HG03342 (cell line): ENCODE measurements at regions not wholly inside any gene's neighbourhood (a gene's known extent, or its start where the extent isn't known, plus 50 kb on each side); places are given as distances from the start of the nearest gene placed in this dataset.

Experiments used
- ATAC-seq: cut with Tn5 transposase; IDR thresholded peaks from one replicate; pipeline ENCODE4 v1.9.1; 2021; ENCODE audit warnings: mild to moderate bottlenecking, moderate library complexity; ENCODE audit not compliant: unreplicated experiment

- ATAC-seq = no peak
Measured at GRCh38 chr6:22079783-22080182, 217.1 kb downstream of the PRL start.

- ATAC-seq = no peak
Measured at GRCh38 chr6:22081709-22082108, 215.1 kb downstream of the PRL start.

- ATAC-seq = no peak
Measured at GRCh38 chr6:22082218-22082617, 214.6 kb downstream of the PRL start.

- no peak for ATAC-seq
Measured at GRCh38 chr6:22083119-22083518, 213.7 kb downstream of the PRL start.

- no peak for ATAC-seq
Measured at GRCh38 chr6:22087960-22088706, 208.7 kb downstream of the PRL start.

GRCh38 chr6:22091424-22091948, 205.3 kb downstream of the PRL start:
- no peak for ATAC-seq

GRCh38 chr6:22095836-22096235, 201.0 kb downstream of the PRL start:
- ATAC-seq = no peak

- no peak for ATAC-seq
Measured at GRCh38 chr6:22098601-22099031, 198.2 kb downstream of the PRL start.

GRCh38 chr6:22099231-22099630, 197.6 kb downstream of the PRL start:
- ATAC-seq = no peak

GRCh38 chr6:22099923-22100322, 196.9 kb downstream of the PRL start:
- no peak for ATAC-seq

GRCh38 chr6:22101163-22101562, 195.7 kb downstream of the PRL start:
- no peak for ATAC-seq

- ATAC-seq = peak; percentile 91
Measured at GRCh38 chr6:22102671-22103070, 194.2 kb downstream of the PRL start.

- no peak for ATAC-seq
Measured at GRCh38 chr6:22106451-22106850, 190.4 kb downstream of the PRL start.

- ATAC-seq = no peak
Measured at GRCh38 chr6:22106961-22107360, 189.9 kb downstream of the PRL start.

GRCh38 chr6:22108199-22108598, 188.6 kb downstream of the PRL start:
- no peak for ATAC-seq

GRCh38 chr6:22110061-22110460, 186.8 kb downstream of the PRL start:
- no peak for ATAC-seq

- ATAC-seq = no peak
Measured at GRCh38 chr6:22112461-22112860, 184.4 kb downstream of the PRL start.

GRCh38 chr6:22113026-22113766, 183.6 kb downstream of the PRL start:
- ATAC-seq = no peak

- no peak for ATAC-seq
Measured at GRCh38 chr6:22115559-22115958, 181.3 kb downstream of the PRL start.

- no peak for ATAC-seq
Measured at GRCh38 chr6:22117631-22118030, 179.2 kb downstream of the PRL start.

- no peak for ATAC-seq
Measured at GRCh38 chr6:22119500-22119899, 177.3 kb downstream of the PRL start.

GRCh38 chr6:22124756-22125155, 172.1 kb downstream of the PRL start:
- ATAC-seq = no peak
